GM13977 (cell line): ENCODE measurements at regions not wholly inside any gene's neighbourhood (a gene's known extent, or its start where the extent isn't known, plus 50 kb on each side); places are given as distances from the start of the nearest gene placed in this dataset.

Experiments used
- DNase-seq: peaks from one replicate; pipeline ENCODE4 v3.0.0; 2012; ENCODE audit warnings: low spot score
- CTCF ChIP-seq: IDR thresholded peaks from 2 replicates; pipeline ENCODE4 v1.5.1; 2012; ENCODE audit warnings: mild to moderate bottlenecking, control low read depth; ENCODE audit not compliant: insufficient read depth; ENCODE audit errors: extremely low read depth, missing control alignments
- in situ Hi-C: fragments of 300-500 bp; cut with MboI; formaldehyde crosslinking; loops from one replicate; pipeline ENCODE4 v1.12.0; 2022; ENCODE audit warnings: low sequenced_read_pairs, low pct_unique_long_range_greater_than_20kb, mixed read lengths, inconsistent platforms; ENCODE audit not compliant: unreplicated experiment

GRCh38 chr7:156460858-156461627, 179.5 kb upstream of the RNF32 start:
- no peak for DNase-seq
- TF ChIP-seq CTCF = no peak
- in situ Hi-C loops = loop anchor here (25.0 kb wide), 2 partner anchors 351 to 649 kb away; partner anchors contain the start of gene SHH

- TF ChIP-seq CTCF = no peak
- DNase-seq = no peak
- in situ Hi-C loops = loop anchor here (25.0 kb wide), 2 partner anchors 353 to 647 kb away; partner anchors contain the start of gene SHH
Measured at GRCh38 chr7:156459582-156459981, 181.0 kb upstream of the RNF32 start.

- TF ChIP-seq CTCF = no peak
- in situ Hi-C loops = loop anchor here (25.0 kb wide), 2 partner anchors 353 to 647 kb away; partner anchors contain the start of gene SHH
- no peak for DNase-seq
Measured at GRCh38 chr7:156459067-156459466, 181.5 kb upstream of the RNF32 start.

- in situ Hi-C loops = loop anchor here (25.0 kb wide), 2 partner anchors 354 to 646 kb away; partner anchors contain the start of gene SHH
- DNase-seq = no peak
- TF ChIP-seq CTCF = no peak
Measured at GRCh38 chr7:156458011-156458410, 182.6 kb upstream of the RNF32 start.

GRCh38 chr7:156456503-156457115, 184.0 kb upstream of the RNF32 start:
- no peak for DNase-seq
- in situ Hi-C loops = loop anchor here (25.0 kb wide), 2 partner anchors 356 to 644 kb away; partner anchors contain the start of gene SHH
- no peak for TF ChIP-seq CTCF

DNA sequence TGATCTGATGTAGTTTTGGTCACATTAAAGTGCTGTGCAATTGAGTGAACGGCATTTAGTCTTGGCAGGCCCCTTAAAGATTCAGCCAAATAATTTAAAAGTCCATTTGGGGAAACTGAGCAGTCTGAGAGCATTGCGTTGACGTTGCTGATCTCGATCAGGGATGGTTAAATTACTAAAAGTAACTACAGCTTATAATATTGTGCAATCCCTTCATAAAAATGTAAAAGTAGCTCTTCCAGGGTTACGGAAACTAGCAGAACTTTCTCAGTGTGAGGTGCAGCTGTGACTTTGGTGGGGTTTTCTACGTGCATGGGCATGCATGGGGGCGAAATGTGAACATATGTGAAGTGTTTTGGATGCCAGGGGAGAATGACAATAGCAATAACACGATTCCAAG, 184.5 kb upstream of the RNF32 start:
- TF ChIP-seq CTCF = no peak
- in situ Hi-C loops = loop anchor here (25.0 kb wide), 2 partner anchors 356 to 644 kb away; partner anchors contain the start of gene SHH

More for the DNA sequence above, 184.5 kb upstream of the RNF32 start:
- DNase-seq = no peak
